ENCODE measurements at regions not wholly inside any gene's neighbourhood (a gene's known extent, or its start where the extent isn't known, plus 50 kb on each side); places are given as distances from the start of the nearest gene placed in this dataset.
A peak's percentile ranks its signal among the peaks of the same experiment; 100 is the strongest.

GRCh38 chr15:67918205-67918861, 78.5 kb upstream of the RNU6-1 start:
- DNase-seq = no peak
- Histone ChIP-seq H3K4me3 (ENCODE audit: low read length) (no peak overlapping the region), H3K9me3 (ENCODE audit: control insufficient read depth in 2 of 3, low read length in 3 of 3) (peaks cover 0 to 9% (median 0%) of the 10 kb centered on the region in 3 experiments), H3K36me3 (ENCODE audit: control insufficient read depth in 2 of 3, insufficient read depth in 3 of 3, low read length in 3 of 3) (no peaks in the 10 kb centered on the region), H3K4me1 (ENCODE audit: control insufficient read depth in 2 of 2, insufficient read depth in 2 of 2, low read length in 2 of 2) (no peaks in the 10 kb centered on the region), H3K27me3 (ENCODE audit: control insufficient read depth in 2 of 2, insufficient read depth in 2 of 2, low read length in 2 of 2) (no peaks in the 10 kb centered on the region), H3K27ac (ENCODE audit: low read depth, low read length) (no peak overlapping the region)
- H3K4me3 Mint-ChIP-seq = no peak overlapping the region
- H3K27me3 Mint-ChIP-seq = peaks cover 0 to 12% (median 4%) of the 10 kb centered on the region in 5 donors
- H3K36me3 Mint-ChIP-seq = peaks cover 0 to 9% (median 4%) of the 10 kb centered on the region in 5 donors
- no peaks in the 10 kb centered on the region for H3K4me1 Mint-ChIP-seq
- peaks cover 0 to 32% (median 7%) of the 10 kb centered on the region in 11 donors for H3K9me3 Mint-ChIP-seq
- no peak for ATAC-seq
- ChIA-PET CTCF (interaction anchor here (0.6 kb wide), 1 partner anchor 1347 kb away, joined by 8 read pairs; no protein-coding TSS in a partner anchor), POLR2A (no interaction called here)
- intact Hi-C loops (cut with micrococcal nuclease) = no loop called here
- no peak overlapping the region for H3K27ac Mint-ChIP-seq

- Mint-ChIP-seq H3K27ac (no peak overlapping the region), H3K9me3 (peaks cover 0 to 36% (median 10%) of the 10 kb centered on the region in 11 donors), H3K4me3 (no peak overlapping the region), H3K36me3 (peaks cover 0 to 8% (median 5%) of the 10 kb centered on the region in 5 donors), H3K4me1 (no peaks in the 10 kb centered on the region), H3K27me3 (peaks cover 0 to 7% (median 0%) of the 10 kb centered on the region in 5 donors)
- DNase-seq (no peak), ATAC-seq (no peak)
- H3K27me3 ChIP-seq (ENCODE audit: control insufficient read depth in 2 of 2, insufficient read depth in 2 of 2, low read length in 2 of 2) = no peaks in the 10 kb centered on the region
- ChIA-PET CTCF (no interaction called here), POLR2A (interaction anchor here (0.6 kb wide), 1 partner anchor 433 kb away, joined by 3 read pairs; no protein-coding TSS in a partner anchor)
- no peaks in the 10 kb centered on the region for H3K36me3 ChIP-seq (ENCODE audit: control insufficient read depth in 2 of 3, insufficient read depth in 3 of 3, low read length in 3 of 3)
- H3K4me3 ChIP-seq (ENCODE audit: low read length) = no peak overlapping the region
- H3K9me3 ChIP-seq (ENCODE audit: control insufficient read depth in 2 of 3, low read length in 3 of 3) = peaks cover 0 to 9% (median 0%) of the 10 kb centered on the region in 3 experiments
- no peak overlapping the region for H3K27ac ChIP-seq (ENCODE audit: low read depth, low read length)
- intact Hi-C loops (cut with micrococcal nuclease) = no loop called here
- no peaks in the 10 kb centered on the region for H3K4me1 ChIP-seq (ENCODE audit: control insufficient read depth in 2 of 2, insufficient read depth in 2 of 2, low read length in 2 of 2)
Observed at GRCh38 chr15:67920524-67921240, 80.8 kb upstream of the RNU6-1 start.

DNA sequence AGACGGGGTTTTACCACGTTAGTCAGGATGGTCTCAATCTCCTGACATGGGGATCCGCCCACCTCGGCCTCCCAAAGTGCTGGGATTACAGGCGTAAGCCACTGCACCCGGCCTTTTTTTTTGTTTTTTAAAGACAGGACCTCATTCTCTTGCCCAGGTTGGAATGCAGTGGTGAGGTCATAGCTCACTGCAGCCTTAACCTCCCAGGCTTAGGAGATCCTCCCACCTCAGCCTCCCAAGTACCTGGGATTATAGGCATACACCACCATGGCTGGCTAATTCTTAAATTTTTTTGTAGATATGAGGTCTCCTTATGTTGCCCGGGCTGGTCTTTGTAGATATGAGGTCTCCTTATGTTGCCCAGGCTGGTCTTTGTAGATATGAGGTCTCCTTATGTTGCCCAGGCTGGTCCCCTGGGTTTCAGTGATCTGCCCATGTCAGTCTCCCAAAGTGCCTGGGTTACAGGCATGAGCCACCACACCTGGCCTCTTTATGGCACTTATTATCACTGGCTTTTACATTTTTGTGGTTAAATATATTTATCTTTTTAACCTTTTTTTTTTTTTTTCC, 82.3 kb upstream of the RNU6-1 start:
- Histone ChIP-seq H3K36me3 (ENCODE audit: control insufficient read depth in 2 of 3, insufficient read depth in 3 of 3, low read length in 3 of 3) (no peaks in the 10 kb centered on the region), H3K27ac (ENCODE audit: low read depth, low read length) (no peak overlapping the region), H3K4me3 (ENCODE audit: low read length) (no peak overlapping the region), H3K4me1 (ENCODE audit: control insufficient read depth in 2 of 2, insufficient read depth in 2 of 2, low read length in 2 of 2) (no peaks in the 10 kb centered on the region), H3K9me3 (ENCODE audit: control insufficient read depth in 2 of 3, low read length in 3 of 3) (peaks cover 0 to 9% (median 0%) of the 10 kb centered on the region in 3 experiments), H3K27me3 (ENCODE audit: control insufficient read depth in 2 of 2, insufficient read depth in 2 of 2, low read length in 2 of 2) (no peaks in the 10 kb centered on the region)
- no peaks in the 10 kb centered on the region for H3K4me1 Mint-ChIP-seq
- no peak overlapping the region for H3K4me3 Mint-ChIP-seq
- no peak overlapping the region for H3K27ac Mint-ChIP-seq
- ATAC-seq (no peak), DNase-seq (no peak)
- ChIA-PET CTCF (no interaction called here), POLR2A (no interaction called here)
- H3K27me3 Mint-ChIP-seq = peaks cover 0 to 7% (median 0%) of the 10 kb centered on the region in 5 donors
- H3K9me3 Mint-ChIP-seq = peaks cover 0 to 36% (median 12%) of the 10 kb centered on the region in 11 donors
- H3K36me3 Mint-ChIP-seq = peaks cover 0 to 8% (median 5%) of the 10 kb centered on the region in 5 donors
- intact Hi-C loops (cut with micrococcal nuclease) = no loop called here

GRCh38 chr15:67922971-67923945, 83.4 kb upstream of the RNU6-1 start:
- H3K9me3 ChIP-seq (ENCODE audit: control insufficient read depth in 2 of 3, low read length in 3 of 3) = peaks cover 0 to 7% (median 0%) of the 10 kb centered on the region in 3 experiments
- Mint-ChIP-seq H3K9me3 (peaks cover 0 to 28% (median 12%) of the 10 kb centered on the region in 11 donors), H3K4me1 (no peaks in the 10 kb centered on the region), H3K27me3 (peaks cover 0 to 7% (median 2%) of the 10 kb centered on the region in 5 donors), H3K4me3 (no peak overlapping the region), H3K36me3 (peaks cover 0 to 8% (median 5%) of the 10 kb centered on the region in 5 donors), H3K27ac (no peak overlapping the region)
- no peaks in the 10 kb centered on the region for H3K4me1 ChIP-seq (ENCODE audit: control insufficient read depth in 2 of 2, insufficient read depth in 2 of 2, low read length in 2 of 2)
- POLR2A ChIA-PET = no interaction called here
- ATAC-seq (no peak), DNase-seq (no peak)
- intact Hi-C loops (cut with micrococcal nuclease) = no loop called here
- no peaks in the 10 kb centered on the region for H3K36me3 ChIP-seq (ENCODE audit: control insufficient read depth in 2 of 3, insufficient read depth in 3 of 3, low read length in 3 of 3)
- no peak overlapping the region for H3K4me3 ChIP-seq (ENCODE audit: low read length)
- H3K27ac ChIP-seq (ENCODE audit: low read depth, low read length) = no peak overlapping the region
- no peaks in the 10 kb centered on the region for H3K27me3 ChIP-seq (ENCODE audit: control insufficient read depth in 2 of 2, insufficient read depth in 2 of 2, low read length in 2 of 2)
- CTCF ChIA-PET = no interaction called here

GRCh38 chr15:67924359-67924974, 84.6 kb upstream of the RNU6-1 start:
- no peak for ATAC-seq
- Mint-ChIP-seq H3K27me3 (peaks cover 0 to 7% (median 2%) of the 10 kb centered on the region in 5 donors), H3K9me3 (peaks cover 0 to 18% (median 9%) of the 10 kb centered on the region in 11 donors), H3K36me3 (peaks cover 0 to 5% (median 3%) of the 10 kb centered on the region in 5 donors), H3K4me1 (no peaks in the 10 kb centered on the region), H3K27ac (peak overlapping the region in 1 of 9 donors; percentile 75), H3K4me3 (no peak overlapping the region)
- POLR2A ChIA-PET = no interaction called here
- intact Hi-C loops (cut with micrococcal nuclease) = no loop called here
- Histone ChIP-seq H3K36me3 (ENCODE audit: control insufficient read depth in 2 of 3, insufficient read depth in 3 of 3, low read length in 3 of 3) (no peaks in the 10 kb centered on the region), H3K4me3 (ENCODE audit: low read length) (no peak overlapping the region), H3K27me3 (ENCODE audit: control insufficient read depth in 2 of 2, insufficient read depth in 2 of 2, low read length in 2 of 2) (no peaks in the 10 kb centered on the region), H3K4me1 (ENCODE audit: control insufficient read depth in 2 of 2, insufficient read depth in 2 of 2, low read length in 2 of 2) (no peaks in the 10 kb centered on the region), H3K27ac (ENCODE audit: low read depth, low read length) (no peak overlapping the region), H3K9me3 (ENCODE audit: control insufficient read depth in 2 of 3, low read length in 3 of 3) (no peaks in the 10 kb centered on the region)
- CTCF ChIA-PET = no interaction called here
- no peak for DNase-seq

GRCh38 chr15:67925182-67925581, 85.3 kb upstream of the RNU6-1 start:
- DNase-seq (no peak), ATAC-seq (no peak)
- Mint-ChIP-seq H3K36me3 (peaks cover 0 to 4% (median 0%) of the 10 kb centered on the region in 5 donors), H3K4me1 (no peaks in the 10 kb centered on the region), H3K27ac (no peak overlapping the region), H3K9me3 (peaks cover 0 to 11% (median 5%) of the 10 kb centered on the region in 11 donors), H3K4me3 (no peak overlapping the region), H3K27me3 (peaks cover 0 to 5% (median 2%) of the 10 kb centered on the region in 5 donors)
- intact Hi-C loops (cut with micrococcal nuclease) = no loop called here
- Histone ChIP-seq H3K9me3 (ENCODE audit: control insufficient read depth in 2 of 3, low read length in 3 of 3) (no peaks in the 10 kb centered on the region), H3K4me3 (ENCODE audit: low read length) (no peak overlapping the region), H3K27me3 (ENCODE audit: control insufficient read depth in 2 of 2, insufficient read depth in 2 of 2, low read length in 2 of 2) (no peaks in the 10 kb centered on the region), H3K4me1 (ENCODE audit: control insufficient read depth in 2 of 2, insufficient read depth in 2 of 2, low read length in 2 of 2) (no peaks in the 10 kb centered on the region), H3K27ac (ENCODE audit: low read depth, low read length) (no peak overlapping the region), H3K36me3 (ENCODE audit: control insufficient read depth in 2 of 3, insufficient read depth in 3 of 3, low read length in 3 of 3) (no peaks in the 10 kb centered on the region)
- ChIA-PET POLR2A (no interaction called here), CTCF (no interaction called here)
